GM19025 (cell line): ENCODE measurements at regions not wholly inside any gene's neighbourhood (a gene's known extent, or its start where the extent isn't known, plus 50 kb on each side); places are given as distances from the start of the nearest gene placed in this dataset.

ENCODE experiments used
- ATAC-seq: cut with Tn5 transposase; IDR thresholded peaks from one replicate; pipeline ENCODE4 v1.9.1; 2021; ENCODE audit warnings: mild to moderate bottlenecking, low read depth, moderate library complexity; ENCODE audit not compliant: unreplicated experiment

DNA sequence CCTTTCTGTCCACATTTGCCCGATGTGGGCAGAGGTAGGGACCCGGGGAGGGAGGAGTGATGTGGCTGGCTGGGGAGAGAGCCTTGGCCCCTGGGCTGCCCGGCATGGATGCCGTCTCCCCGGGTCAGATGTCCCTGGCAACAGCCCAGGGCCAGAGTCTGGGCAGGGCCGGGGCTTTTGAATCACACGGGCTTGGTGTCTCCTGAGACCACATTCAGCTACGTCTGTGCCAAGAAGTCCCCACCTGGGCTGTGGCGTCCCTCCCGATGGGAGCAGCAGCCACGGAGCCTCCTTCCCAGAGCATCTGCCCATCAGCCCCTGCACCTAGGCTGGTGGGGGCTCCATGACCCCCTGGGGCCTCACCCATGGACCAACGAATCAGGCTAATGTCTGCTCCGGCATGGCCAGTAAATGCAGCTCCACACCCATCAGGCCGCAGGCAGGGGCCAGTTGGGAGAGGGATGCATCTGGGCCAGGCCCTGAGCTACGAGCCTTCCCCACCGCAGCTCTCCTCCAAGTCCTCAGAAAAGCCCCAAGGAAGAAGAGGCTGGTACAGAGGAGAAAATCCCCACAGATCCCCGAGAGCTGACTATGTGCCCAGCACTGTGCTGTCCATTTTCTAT, 109.4 kb downstream of the RFLNA start:
- ATAC-seq, result no peak

- no peak for ATAC-seq
These were observed 108.4 kb downstream of the RFLNA start for GRCh38 chr12:124403273-124403672.

DNA sequence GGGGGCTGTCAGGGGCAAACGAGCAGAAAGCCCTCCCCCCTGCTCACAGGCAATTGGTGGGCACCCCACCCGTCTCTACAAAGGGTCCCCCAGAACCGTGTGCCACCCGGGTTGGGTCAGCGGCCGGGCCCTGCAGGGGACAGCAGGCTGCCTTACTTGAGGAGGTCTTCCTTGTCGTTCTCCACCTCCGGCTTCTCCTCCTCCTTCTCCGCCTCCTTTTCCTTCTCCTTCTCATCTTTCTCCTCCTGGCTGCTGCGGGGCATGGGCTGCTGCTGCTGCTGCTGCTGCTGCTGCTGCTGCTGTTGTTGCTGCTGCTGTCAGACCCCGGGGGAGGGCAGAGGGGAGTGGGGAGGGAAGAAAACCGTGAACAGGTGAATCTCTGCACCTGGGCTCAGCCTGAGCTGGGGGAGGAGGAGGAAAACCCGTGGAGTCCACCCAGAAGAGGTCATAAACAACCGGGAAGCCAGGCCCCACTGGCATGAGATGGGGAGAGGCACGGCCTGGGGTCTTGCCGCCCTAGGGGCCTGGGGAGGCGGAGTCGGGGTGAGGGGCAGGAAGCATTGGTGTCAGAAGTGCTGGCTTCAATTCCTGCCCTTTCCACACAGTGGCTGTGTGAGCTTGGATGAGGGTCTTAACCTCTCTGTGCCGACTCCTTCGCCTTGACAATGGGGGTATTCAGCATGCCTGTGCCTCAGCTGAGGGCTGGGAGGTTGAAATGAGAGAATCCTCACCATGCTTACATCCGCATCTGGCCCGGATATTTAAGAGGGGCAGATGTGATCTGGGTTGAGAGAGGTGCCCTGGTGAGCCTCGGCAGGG, 107.6 kb downstream of the RFLNA start:
- ATAC-seq, result no peak

- no peak for ATAC-seq
These were observed 106.9 kb downstream of the RFLNA start for GRCh38 chr12:124401704-124402221.

DNA sequence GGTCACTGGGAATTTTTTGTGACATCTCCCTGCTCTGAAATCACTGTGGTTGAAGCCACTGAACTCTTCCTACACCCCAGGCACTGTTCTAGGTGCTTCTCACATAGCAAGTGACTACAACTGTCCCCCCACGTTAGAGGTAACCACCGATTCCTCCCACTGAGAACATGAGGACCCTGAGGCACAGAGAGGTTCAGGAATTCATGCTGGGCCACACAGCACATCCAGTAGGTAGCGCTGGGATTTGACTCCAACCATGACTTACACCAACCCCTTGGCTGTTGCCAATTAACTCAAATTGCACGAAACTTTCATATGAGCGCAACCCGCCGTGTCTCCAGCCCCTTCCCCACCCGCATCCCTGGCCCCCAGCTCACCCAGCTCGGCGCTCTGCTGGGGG, 105.2 kb downstream of the RFLNA start:
- ATAC-seq, result no peak

- ATAC-seq, result no peak
These were observed 104.7 kb downstream of the RFLNA start for GRCh38 chr12:124399622-124400021.

GRCh38 chr12:124398578-124399227, 103.8 kb downstream of the RFLNA start:
- no peak for ATAC-seq

GRCh38 chr12:124397807-124398577, 103.1 kb downstream of the RFLNA start:
- ATAC-seq, result no peak

DNA sequence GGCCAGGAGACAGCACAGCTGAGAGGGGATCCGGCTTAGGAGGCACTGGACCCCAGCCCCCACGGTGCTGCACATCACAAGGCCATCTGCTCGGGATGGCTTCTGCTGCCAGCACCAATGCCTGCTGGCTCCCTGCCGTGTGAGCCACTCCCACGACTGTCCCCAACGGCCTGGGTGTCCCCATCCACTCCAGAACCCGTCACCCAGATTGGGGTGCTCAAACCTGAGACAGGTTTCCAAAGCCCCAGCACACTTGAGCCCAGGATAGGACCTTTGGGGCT, 102.4 kb downstream of the RFLNA start:
- no peak for ATAC-seq

DNA sequence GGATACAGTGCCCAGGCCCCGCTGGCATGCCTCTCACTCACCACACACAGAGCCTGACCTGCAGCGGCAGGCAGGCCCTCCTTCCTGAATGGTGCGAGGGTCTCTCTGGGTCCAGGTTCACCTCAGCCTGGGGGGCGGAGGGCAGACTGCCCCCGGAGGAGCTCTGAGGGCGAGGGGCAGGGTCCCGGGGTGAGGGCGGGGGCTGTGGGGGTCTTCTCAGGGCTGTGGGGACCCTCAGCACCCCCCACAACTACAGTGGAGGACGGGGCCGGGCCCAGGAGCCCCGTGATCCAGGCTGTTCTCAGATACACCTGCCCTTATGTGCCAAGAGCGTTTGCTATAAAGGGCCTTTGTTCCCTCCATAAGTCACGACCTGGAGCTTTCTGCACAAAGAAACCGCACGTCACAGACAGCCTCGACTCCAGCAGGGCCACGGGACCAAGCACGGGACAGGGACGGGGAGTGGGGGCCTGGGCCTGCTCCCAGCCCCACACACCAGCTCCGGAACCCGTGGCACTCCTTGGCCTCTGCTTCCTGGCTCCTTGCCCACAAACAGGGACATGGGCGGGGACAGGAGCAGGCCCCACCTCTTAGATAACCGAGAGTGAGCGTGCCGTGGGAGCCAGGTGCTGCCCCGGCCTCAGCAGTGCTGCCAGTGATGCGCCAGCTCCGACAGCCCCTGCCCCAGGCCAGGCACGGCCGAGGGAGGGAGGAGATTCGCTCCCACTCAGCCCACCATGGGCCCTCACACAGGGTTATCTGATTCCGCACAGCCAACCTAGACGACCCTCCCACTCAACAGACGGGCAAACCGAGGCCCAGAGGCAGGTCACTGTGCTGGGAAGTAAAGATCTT, 101.9 kb downstream of the RFLNA start:
- no peak for ATAC-seq

DNA sequence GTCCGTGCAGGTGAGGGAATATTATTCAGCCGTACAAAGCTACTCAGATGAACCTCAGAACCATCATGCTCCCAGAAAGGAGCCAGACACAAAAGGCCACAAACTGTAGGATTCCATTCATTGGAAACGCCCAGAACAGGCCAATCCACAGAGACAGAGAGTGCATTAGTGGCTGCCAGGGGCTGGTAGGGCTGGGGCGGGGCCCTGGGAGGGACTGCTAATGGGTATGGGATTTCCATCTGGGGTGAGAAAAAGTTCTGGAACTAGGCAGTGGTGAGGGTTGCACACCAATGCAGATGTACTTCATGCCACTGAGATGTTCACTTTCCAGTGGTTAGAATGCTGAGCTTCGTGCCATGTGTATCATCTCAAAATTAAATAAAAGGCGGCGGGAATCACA, 101.1 kb downstream of the RFLNA start:
- ATAC-seq, result no peak

DNA sequence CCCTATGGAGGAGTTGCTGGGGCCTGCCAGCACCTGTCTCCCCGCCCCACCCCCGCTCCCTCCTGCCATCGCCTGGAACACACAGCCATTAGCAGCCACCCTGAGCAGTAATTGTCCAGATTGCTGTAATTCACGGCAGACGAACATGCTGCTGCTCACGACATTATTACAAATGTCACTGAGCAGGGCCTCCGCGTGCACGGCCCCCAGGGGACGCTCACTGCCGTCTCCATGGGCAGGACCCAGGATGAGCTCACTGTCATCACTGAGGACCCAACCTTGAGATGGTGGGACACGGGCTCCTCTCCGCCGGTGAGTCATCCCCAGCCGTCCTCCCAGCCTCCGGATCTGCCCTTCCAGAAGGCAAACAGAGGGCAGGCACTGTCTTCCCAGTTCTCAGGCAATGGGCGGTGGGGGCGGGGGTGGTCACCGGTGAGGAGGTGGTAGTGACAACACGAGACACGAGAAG, 100.4 kb downstream of the RFLNA start:
- ATAC-seq, result no peak

GRCh38 chr12:124394462-124395128, 99.7 kb downstream of the RFLNA start:
- no peak for ATAC-seq

GRCh38 chr12:124393831-124394230, 98.9 kb downstream of the RFLNA start:
- ATAC-seq, result no peak

- no peak for ATAC-seq
These were observed 98.5 kb downstream of the RFLNA start for GRCh38 chr12:124393414-124393790.

DNA sequence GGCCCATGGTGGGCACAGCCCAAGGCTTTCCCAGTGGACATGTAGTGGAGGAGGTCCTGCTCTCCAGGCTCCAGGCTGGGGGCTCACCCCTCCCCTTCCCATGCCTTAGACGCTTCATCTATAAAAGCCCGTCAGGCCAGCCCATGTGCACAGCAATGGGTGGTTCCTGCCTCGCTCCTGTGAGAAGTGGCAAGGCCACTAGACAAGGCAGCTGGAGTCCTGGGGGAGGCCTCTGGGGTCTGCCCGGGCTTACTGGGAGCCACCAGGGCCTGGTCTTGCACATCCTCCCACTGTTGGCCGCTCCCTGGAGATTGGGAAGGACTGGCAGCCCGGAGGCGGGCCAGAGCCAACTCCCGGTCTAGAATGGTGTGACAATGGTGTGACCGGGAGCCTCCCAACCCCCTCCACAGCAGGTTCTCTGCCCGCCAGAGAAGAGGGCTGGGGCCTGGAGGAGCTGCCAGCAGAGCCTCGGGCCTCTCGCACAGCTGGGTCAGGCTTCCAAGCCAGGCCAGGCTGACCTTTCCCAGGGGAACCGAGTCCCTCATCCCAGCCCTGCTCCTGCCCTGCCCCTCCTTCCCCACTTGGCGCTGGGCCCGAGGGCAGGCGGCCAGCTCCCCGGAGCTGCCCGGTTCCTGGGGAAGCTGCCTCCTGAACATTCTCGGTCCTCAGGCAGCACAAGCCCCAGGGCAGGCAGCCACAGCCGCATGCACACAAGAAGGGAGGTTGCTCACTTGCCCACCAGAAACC, 97.9 kb downstream of the RFLNA start:
- no peak for ATAC-seq

DNA sequence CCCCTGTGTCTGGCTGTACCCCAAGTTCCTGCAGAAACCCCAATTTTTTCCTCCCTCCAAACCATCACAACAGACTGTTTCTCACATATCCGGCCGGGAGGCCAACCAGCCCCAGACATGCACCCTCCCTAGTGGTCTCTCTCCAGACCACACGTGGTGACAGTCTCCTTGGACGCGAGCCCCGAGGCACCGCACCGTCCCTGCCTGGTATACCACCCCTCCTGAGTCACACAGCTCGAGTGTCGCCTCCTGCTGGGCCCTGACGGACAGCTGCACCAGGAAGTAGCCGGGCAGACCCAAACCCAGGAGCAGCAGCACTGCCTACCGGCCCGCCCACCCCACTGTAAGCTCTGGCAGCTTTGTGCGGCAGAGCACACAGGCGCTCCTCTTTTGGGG, 97.4 kb downstream of the RFLNA start:
- no peak for ATAC-seq

- ATAC-seq, result no peak
These were observed 96.7 kb downstream of the RFLNA start for GRCh38 chr12:124391340-124392261.
